Right lobe of liver (tissue), 4 donors: ENCODE measurements at regions not wholly inside any gene's neighbourhood (a gene's known extent, or its start where the extent isn't known, plus 50 kb on each side); places are given as distances from the start of the nearest gene placed in this dataset.

Experiments
- POLR2A ChIP-seq: fragments of 450-650 bp; IDR thresholded peaks from one replicate; pipeline ENCODE4 v1.6.1; 2017; ENCODE audit warnings: antibody characterized with exemption, mild to moderate bottlenecking
- TF ChIP-seq, protein P1 (sequence below), 4 donors: fragments of 200-600 bp in 3 of 4; fragments of 450-650 bp in 1 of 4; IDR thresholded peaks; one replicate each; pipeline versions ENCODE4 v1.5.1 to v1.8.0; 2016 to 2022; ENCODE audit warnings: antibody characterized with exemption in 4 of 4, mild to moderate bottlenecking in 2 of 4
- donor health status: DM: no; HTN: no; CAD: no.
- donor health status: DM: no; HTN: no; CAD: no.
- donor health status: DM: no; HTN: yes; CAD: no.

DNA sequence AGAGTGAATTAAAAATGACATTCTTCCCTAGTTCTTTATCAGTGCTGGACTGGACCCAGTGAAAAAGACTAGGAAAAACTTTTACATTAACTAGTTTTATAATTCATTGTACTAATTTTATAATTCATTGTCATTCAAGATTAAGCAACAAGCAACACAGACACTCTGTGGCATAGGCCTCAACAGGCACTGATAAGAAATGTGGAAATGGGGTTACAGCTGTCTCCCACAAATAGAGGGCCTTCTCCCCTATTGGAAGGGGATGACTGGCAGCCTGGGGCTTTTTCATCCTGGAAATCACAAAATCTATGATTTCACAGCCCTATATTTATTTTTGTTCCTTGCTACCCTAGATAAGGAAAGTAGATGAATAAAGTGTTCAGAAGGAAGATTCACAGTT is 370.6 kb downstream of the GBE1 start:
- TF ChIP-seq, protein P1, sequence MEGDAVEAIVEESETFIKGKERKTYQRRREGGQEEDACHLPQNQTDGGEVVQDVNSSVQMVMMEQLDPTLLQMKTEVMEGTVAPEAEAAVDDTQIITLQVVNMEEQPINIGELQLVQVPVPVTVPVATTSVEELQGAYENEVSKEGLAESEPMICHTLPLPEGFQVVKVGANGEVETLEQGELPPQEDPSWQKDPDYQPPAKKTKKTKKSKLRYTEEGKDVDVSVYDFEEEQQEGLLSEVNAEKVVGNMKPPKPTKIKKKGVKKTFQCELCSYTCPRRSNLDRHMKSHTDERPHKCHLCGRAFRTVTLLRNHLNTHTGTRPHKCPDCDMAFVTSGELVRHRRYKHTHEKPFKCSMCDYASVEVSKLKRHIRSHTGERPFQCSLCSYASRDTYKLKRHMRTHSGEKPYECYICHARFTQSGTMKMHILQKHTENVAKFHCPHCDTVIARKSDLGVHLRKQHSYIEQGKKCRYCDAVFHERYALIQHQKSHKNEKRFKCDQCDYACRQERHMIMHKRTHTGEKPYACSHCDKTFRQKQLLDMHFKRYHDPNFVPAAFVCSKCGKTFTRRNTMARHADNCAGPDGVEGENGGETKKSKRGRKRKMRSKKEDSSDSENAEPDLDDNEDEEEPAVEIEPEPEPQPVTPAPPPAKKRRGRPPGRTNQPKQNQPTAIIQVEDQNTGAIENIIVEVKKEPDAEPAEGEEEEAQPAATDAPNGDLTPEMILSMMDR (IDR thresholded peaks at IDR 0.05): no peak
- no peak for TF ChIP-seq POLR2A
